Transverse colon (tissue), 4 donors: ENCODE measurements at regions not wholly inside any gene's neighbourhood (a gene's known extent, or its start where the extent isn't known, plus 50 kb on each side); places are given as distances from the start of the nearest gene placed in this dataset.
A peak's percentile ranks its signal among the peaks of the same experiment; 100 is the strongest.

ENCODE experiments used
- DNase-seq: peaks from one replicate; pipeline ENCODE4 v3.0.0-alpha.2; 2019
- H3K27ac ChIP-seq, 4 donors: fragments of 200-600 bp; sonication (generic); 2 replicates each; pipeline ENCODE4 v1.5.1; 2016 to 2018; ENCODE audit warnings: inconsistent platforms in 4 of 4
- H3K27me3 ChIP-seq: fragments of 200-600 bp; sonication (generic); 2 replicates; pipeline ENCODE4 v1.5.1; 2017; ENCODE audit warnings: inconsistent platforms
- H3K36me3 ChIP-seq, 4 donors: fragments of 200-600 bp; sonication (generic); 2 replicates each; pipeline ENCODE4 v1.5.1; 2017 to 2019; ENCODE audit warnings: inconsistent platforms in 4 of 4
- H3K4me1 ChIP-seq, 4 donors: fragments of 200-600 bp; sonication (generic); 2 replicates each; pipeline ENCODE4 v1.5.1; 2017 to 2020; ENCODE audit warnings: inconsistent platforms in 4 of 4
- H3K4me3 ChIP-seq, 4 donors: fragments of 200-600 bp; sonication (generic); 1 replicate in 1 of 4; 2 replicates in 3 of 4; pipeline versions ENCODE4 v1.5.1 to v1.6.1; 2017 to 2019; ENCODE audit warnings: inconsistent platforms in 4 of 4
- H3K9me3 ChIP-seq, 2 donors: fragments of 200-600 bp; sonication (generic); 2 replicates each; pipeline ENCODE4 v1.5.1; 2017 to 2019; ENCODE audit warnings: inconsistent platforms in 2 of 2
- CTCF ChIP-seq, 5 experiments: fragments of 200-600 bp in 3 of 5; fragments of 450-650 bp in 2 of 5; sonication (generic) in 3 of 5; IDR thresholded peaks; 1 replicate in 2 of 5; 2 replicates in 3 of 5; pipeline ENCODE4 v1.5.1; 2016 to 2017; ENCODE audit warnings: antibody characterized with exemption in 5 of 5, inconsistent platforms in 3 of 5, mild to moderate bottlenecking in 2 of 5, moderate library complexity in 1 of 5
- EP300 ChIP-seq: sonication (generic); formaldehyde crosslinking; IDR thresholded peaks from one replicate; pipeline ENCODE4 v1.6.1; 2017; ENCODE audit warnings: antibody characterized with exemption, low read depth
- POLR2A ChIP-seq: fragments of 450-650 bp; IDR thresholded peaks from one replicate; pipeline ENCODE4 v1.6.1; 2016; ENCODE audit warnings: antibody characterized with exemption, mild to moderate bottlenecking, moderate library complexity
- POLR2AphosphoS5 ChIP-seq, 3 donors: sonication (generic); formaldehyde crosslinking; IDR thresholded peaks; one replicate each; pipeline ENCODE4 v1.6.1; 2016; ENCODE audit warnings: antibody characterized with exemption in 3 of 3
- WGBS, 2 donors: methylation state at CpG; one replicate each; pipeline ENCODE4 v1.1.5; 2018; ENCODE audit warnings: low coverage in 1 of 2; 5-methylcytosine and 5-hydroxymethylcytosine counted together
- in situ Hi-C, 4 donors: fragments of 200-750 bp; cut with MboI; loops; one replicate each; pipeline versions ENCODE4 v1.15.0 to v1.15.1; 2017; ENCODE audit warnings: low sequenced_read_pairs in 3 of 4, low pct_ligation_motif_present in 1 of 4, low pct_unique_long_range_greater_than_20kb in 1 of 4
- intact Hi-C: fragments of 100-400 bp; cut with DNase I; formaldehyde crosslinking; loops from one replicate; pipeline ENCODE4 v1.15.1; 2023; ENCODE audit warnings: low total_unique reads

- in situ Hi-C loops, result no loop called here
- no peak for TF ChIP-seq POLR2AphosphoS5 (IDR thresholded peaks at IDR 0.05)
- TF ChIP-seq EP300, result no peak
- no peak for TF ChIP-seq POLR2A
- TF ChIP-seq CTCF (IDR thresholded peaks at IDR 0.05), result no peak
- Histone ChIP-seq H3K36me3 (no peaks in the 10 kb centered on the region), H3K27ac (no peak overlapping the region), H3K9me3 (no peaks in the 10 kb centered on the region), H3K27me3 (no peaks in the 10 kb centered on the region), H3K4me3 (no peak overlapping the region), H3K4me1 (no peaks in the 10 kb centered on the region)
- intact Hi-C loops, result no loop called here
- DNase-seq, result no peak
- 87 to 90% methylated on average over 5 to 6 of the region's 6 CpGs for WGBS, 2 donors
Observed at GRCh38 chr6:6801005-6801335, 212.4 kb downstream of the LY86 start.

- Histone ChIP-seq H3K4me1 (no peaks in the 10 kb centered on the region), H3K4me3 (no peak overlapping the region), H3K9me3 (no peaks in the 10 kb centered on the region), H3K27me3 (no peaks in the 10 kb centered on the region), H3K36me3 (no peaks in the 10 kb centered on the region), H3K27ac (no peak overlapping the region)
- 87 to 92% methylated on average over 3 to 9 of the region's 9 CpGs for WGBS, 2 donors
- DNase-seq, result no peak
- TF ChIP-seq CTCF (IDR thresholded peaks at IDR 0.05) (no peak), EP300 (no peak), POLR2AphosphoS5 (IDR thresholded peaks at IDR 0.05) (no peak), POLR2A (no peak)
- intact Hi-C loops, result no loop called here
- in situ Hi-C loops, result no loop called here
Observed at GRCh38 chr6:6801635-6802218, 213.2 kb downstream of the LY86 start.

GRCh38 chr6:6803180-6803977 is 214.9 kb downstream of the LY86 start:
- TF ChIP-seq POLR2AphosphoS5 (IDR thresholded peaks at IDR 0.05) (no peak), EP300 (no peak)
- Histone ChIP-seq H3K9me3 (no peaks in the 10 kb centered on the region), H3K27ac (no peak overlapping the region), H3K4me1 (no peaks in the 10 kb centered on the region), H3K4me3 (no peak overlapping the region), H3K27me3 (no peaks in the 10 kb centered on the region), H3K36me3 (no peaks in the 10 kb centered on the region)
- DNase-seq, result peak; percentile 59
- 67% methylated on average over 18 of the region's 18 CpGs; no CpG with 5 or more reads in 1 of the 2 donors for WGBS, 2 donors
- in situ Hi-C loops, result no loop called here
- intact Hi-C loops, result no loop called here

- in situ Hi-C loops, result no loop called here
- intact Hi-C loops, result no loop called here
Observed at GRCh38 chr6:6804843-6805615, 216.5 kb downstream of the LY86 start.

GRCh38 chr6:6806844-6807518 is 218.5 kb downstream of the LY86 start:
- no peak overlapping the region for H3K27ac ChIP-seq
- in situ Hi-C loops, result no loop called here
- no peaks in the 10 kb centered on the region for H3K27me3 ChIP-seq
- intact Hi-C loops, result no loop called here
- H3K4me3 ChIP-seq, result no peak overlapping the region
- peaks cover 4 to 12% (median 8%) of the 10 kb centered on the region in 4 donors for H3K4me1 ChIP-seq
- peak; percentile 39 for DNase-seq
- TF ChIP-seq CTCF (IDR thresholded peaks at IDR 0.05) (no peak), POLR2A (no peak), POLR2AphosphoS5 (IDR thresholded peaks at IDR 0.05) (no peak), EP300 (no peak)
- H3K9me3 ChIP-seq, result no peaks in the 10 kb centered on the region
- no peaks in the 10 kb centered on the region for H3K36me3 ChIP-seq
- 76 to 83% methylated on average over 5 to 12 of the region's 12 CpGs for WGBS, 2 donors

More at GRCh38 chr6:6804843-6805615, 216.5 kb downstream of the LY86 start:
- 95% methylated on average over 8 of the region's 8 CpGs; no CpG with 5 or more reads in 1 of the 2 donors for WGBS, 2 donors
- H3K4me3 ChIP-seq, result no peak overlapping the region
- no peak for TF ChIP-seq POLR2A
- H3K36me3 ChIP-seq, result no peaks in the 10 kb centered on the region
- H3K4me1 ChIP-seq, result no peaks in the 10 kb centered on the region
- H3K27ac ChIP-seq, result no peak overlapping the region
- no peak for DNase-seq
- no peaks in the 10 kb centered on the region for H3K9me3 ChIP-seq
- no peaks in the 10 kb centered on the region for H3K27me3 ChIP-seq
